NCI-H82 treated with DMSO at 0.1 percent for 48 hours (cell line): ENCODE measurements at regions not wholly inside any gene's neighbourhood (a gene's known extent, or its start where the extent isn't known, plus 50 kb on each side); places are given as distances from the start of the nearest gene placed in this dataset.

Experiments
- DNase-seq: peaks from one replicate; lab custom pipeline; 2025; ENCODE audit not compliant: unreplicated experiment; lab: John Stamatoyannopoulos, UW

DNA sequence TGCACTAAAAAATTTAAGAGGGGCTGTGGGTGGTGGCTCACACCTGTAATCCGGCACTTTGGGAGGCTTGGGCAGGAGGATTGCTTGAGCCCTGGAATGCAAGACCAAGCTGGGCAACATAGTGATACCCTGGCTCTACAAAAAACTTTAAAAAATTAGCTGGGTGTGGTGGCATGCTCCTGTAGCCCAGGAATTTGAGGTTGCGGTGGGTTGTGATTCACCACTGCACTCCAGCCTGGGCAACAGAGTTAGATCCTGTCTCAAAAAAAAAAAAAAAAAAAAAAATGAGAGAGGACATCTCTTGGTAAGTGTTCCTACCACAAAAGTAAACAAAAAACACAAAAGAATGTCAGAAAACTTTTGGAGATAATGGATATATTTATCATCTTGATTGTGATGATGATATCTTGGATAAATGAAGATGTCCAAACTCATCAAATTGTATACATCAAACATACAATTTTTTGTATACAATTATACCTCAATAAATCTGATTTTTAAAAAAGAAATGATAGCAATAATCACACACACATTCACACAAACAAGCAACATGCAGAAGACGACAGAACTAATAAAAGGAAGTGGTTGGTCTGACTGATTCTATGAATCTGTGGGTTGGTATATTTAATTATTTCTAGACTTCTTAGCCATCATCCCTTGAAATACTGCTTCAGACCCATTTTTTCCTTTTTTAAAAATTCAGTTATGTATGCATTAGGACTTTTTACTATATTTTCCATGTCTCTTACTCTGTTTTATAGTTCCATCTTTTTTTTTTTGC, 465.9 kb downstream of the PLA2G4A start:
- DNase-seq = no peak

DNA sequence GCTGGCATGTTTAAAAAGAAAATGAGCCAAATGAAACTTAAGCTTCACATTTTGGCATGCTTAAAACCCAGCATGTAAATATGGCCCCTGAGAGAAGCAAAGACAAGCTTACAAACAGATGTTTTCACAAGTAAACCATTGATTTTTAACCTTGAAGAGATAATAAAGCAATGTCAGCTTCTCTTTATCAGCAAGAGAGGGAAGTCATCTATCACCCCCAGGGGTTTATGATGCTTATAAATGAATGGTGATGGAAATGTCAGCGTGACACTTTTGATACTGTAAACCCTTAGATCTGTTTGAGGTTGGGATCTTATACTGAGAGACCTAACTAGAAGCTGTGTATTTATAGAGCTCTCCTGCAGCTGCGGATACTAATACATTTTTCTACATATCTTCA, 471.3 kb downstream of the PLA2G4A start:
- no peak for DNase-seq

DNA sequence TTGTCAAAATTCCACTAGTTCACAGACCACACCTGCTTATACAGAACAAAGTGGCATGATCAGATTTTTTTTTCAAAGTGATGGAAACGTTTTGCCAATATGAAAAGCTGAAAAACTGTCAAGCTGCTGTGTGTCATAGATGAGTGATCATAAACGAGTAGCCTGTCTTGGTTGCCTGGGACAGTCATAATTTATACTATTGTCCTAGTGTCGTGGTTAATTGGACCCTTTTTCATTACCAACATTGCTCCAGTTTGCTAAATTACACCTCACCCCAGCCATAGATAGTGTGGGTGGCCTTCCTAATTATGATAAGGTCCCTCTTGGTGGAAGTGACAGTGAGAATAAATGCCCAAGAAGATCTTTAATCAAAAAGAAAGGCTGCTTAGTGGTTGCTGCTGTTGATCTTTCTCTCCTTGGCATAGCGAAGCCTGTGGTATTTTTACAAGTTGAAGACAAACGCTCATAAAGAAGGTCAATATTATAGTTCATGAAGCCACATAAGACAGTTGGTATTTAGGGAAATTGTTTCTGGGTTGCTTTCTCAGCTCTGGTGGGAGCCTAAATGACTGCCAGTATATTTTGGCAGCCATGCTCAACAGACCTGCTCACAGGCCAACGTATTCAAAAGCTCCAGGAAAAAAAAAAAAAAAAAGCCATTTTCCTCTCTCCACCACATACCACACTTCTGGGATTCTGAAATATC, 478.1 kb downstream of the PLA2G4A start:
- DNase-seq = no peak

DNA sequence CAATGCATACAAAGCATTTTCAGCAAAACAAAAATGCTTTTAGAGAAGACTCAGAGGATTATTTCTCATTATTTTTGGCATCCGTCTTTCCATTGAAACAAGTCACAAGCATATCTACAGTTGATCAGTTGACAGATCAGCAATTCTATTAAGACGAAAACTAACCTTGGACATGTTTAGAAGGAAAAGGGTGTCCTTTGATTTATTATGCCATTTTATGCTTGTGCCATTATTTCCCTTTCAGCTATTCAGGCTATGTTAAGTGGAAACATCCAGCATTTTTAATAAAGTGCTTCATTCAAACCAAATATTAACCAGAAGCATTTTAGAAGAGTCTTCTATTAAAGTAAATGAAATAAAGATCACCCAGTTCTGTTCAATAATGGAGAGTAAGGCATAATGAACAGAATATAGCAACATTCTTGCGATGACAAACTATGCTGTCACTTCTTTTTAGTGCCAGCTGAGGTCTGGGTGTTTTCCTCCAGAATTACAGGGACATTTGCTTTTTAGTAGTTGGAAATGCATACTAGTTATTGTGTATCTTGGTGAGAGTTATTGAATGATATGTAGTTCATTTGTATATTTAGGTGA, 481.4 kb downstream of the PLA2G4A start:
- DNase-seq = no peak

GRCh38 chr1:187313115-187313514, 484.4 kb downstream of the PLA2G4A start:
- no peak for DNase-seq

DNA sequence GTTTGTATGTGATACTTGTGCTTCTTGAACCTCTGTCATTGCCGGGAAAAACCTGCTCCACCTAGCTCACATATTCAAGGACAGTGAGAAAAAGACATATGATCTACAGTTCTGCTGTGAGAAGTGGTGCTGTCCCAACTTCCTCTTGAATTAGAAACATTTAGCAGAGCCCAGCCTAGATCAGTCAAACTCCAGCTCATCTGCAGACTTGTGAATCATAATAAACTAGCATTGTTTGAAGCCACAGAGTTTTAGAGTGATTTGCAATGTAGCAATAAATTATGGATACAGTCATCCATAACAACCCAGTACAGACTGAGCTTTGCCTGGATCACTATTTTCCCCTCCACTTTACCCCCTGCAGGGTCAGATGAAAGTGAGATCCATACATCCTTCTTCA, 497.8 kb downstream of the PLA2G4A start:
- no peak for DNase-seq

DNA sequence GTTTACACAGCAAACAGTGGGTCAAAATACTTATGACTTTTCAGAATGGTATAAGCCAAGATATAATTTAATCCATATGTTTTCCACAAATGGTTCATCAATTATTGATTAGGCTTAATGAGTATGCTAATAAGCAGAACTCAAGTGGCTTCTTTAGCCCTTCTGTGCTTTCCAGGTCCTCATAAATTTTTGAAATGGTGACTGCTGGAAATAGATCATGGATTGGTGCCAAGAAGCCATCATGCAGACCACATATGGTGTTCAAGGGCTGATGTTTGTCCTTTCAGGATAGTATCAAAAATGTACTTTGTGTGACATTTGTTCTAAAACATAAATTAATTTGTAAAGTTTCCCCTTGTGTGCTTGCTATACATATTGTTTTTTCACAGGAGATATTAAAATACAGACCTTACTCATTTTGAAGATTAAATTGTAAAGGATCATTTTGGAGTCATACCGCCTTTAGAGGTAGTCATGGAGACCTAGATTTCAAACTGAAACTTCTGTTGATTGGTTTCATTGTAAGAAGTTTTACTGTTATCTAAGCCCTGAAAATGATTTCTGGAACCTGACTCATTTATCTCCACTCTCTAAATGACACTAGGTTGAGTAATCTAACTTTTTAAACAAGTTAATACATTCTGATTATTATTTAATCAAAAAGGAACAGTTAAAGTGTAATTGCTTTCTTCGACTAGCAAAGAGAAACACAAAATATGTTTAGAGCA, 507.9 kb downstream of the PLA2G4A start:
- DNase-seq = no peak

- DNase-seq = no peak
Observed at GRCh38 chr1:187338762-187339412, 510.1 kb downstream of the PLA2G4A start.

- no peak for DNase-seq
Observed at GRCh38 chr1:187342495-187342894, 513.7 kb downstream of the PLA2G4A start.

DNA sequence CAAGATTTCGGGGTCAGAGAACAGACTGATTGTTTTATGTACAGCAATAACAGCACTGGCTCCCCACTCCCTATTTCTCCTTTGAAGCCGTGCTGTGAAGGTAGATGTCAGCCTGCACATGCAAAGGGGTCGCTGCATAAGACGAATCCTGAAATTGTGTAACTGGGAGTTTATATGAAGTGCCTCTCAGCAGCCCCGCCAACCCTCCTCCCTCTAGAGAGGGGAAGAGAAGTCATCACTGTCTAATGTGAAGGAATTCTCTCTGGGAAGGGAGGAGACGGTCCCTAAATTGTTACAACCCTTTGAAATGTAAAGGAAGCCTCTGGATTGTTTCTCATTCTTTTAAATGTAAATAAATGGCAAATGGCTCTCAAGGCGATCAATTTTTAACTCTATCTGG, 545.3 kb downstream of the PLA2G4A start:
- DNase-seq = no peak

DNA sequence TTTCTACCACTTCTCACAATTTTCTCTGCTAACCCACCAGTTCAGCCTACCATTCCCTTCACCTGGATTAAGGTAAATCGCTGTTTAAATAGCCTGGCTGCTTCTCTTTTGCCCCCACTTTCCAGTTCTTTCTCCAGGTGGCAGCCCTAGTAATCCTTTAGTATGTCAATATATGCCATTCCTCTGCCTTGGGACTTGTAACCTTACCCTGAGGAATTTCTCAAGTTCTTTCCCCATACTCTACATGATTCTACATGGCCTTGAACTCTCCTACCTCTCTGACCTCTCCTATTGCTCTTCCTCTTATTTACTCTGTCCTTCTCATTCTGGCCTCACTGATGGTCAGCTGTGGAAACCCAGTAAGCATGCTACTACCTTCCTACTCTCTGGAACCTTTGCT, 546.0 kb downstream of the PLA2G4A start:
- DNase-seq = no peak

GRCh38 chr1:187383366-187383765, 554.6 kb downstream of the PLA2G4A start:
- no peak for DNase-seq

GRCh38 chr1:187384504-187384903, 555.8 kb downstream of the PLA2G4A start:
- DNase-seq = no peak

- no peak for DNase-seq
Observed at GRCh38 chr1:187390215-187390818, 561.6 kb downstream of the PLA2G4A start.

- DNase-seq = no peak
Observed at GRCh38 chr1:187396226-187396625, 567.5 kb downstream of the PLA2G4A start.

- no peak for DNase-seq
Observed at GRCh38 chr1:187396929-187397796, 568.4 kb downstream of the PLA2G4A start.

GRCh38 chr1:187408212-187409004, 579.7 kb downstream of the PLA2G4A start:
- no peak for DNase-seq

DNA sequence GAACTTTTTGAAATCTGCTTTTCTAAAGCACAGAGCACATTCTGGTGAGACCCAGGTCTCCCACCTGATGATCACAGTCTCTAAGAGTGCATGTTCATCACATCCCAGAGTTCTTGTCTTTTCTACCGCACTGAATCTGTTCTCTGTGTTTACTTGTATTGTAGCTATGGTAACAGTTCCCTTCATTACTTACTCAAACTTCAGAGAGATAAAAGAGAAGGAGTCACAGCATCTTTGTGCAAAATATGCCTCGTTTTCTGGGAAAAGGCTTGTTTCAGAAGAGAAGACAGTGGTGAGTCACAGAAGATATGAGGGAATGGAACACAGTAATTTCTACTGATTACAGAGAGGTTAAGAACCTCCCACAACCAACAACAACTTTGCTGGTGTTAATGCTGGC, 580.6 kb downstream of the PLA2G4A start:
- DNase-seq = no peak

GRCh38 chr1:187411118-187411517, 582.4 kb downstream of the PLA2G4A start:
- DNase-seq = no peak
